Activated naive CD8-positive, alpha-beta T cell (primary cell): ENCODE measurements at regions not wholly inside any gene's neighbourhood (a gene's known extent, or its start where the extent isn't known, plus 50 kb on each side); places are given as distances from the start of the nearest gene placed in this dataset.

ENCODE experiments used
- H3K27ac Mint-ChIP-seq: one replicate; pipeline ENCODE4 v1.8.0; 2021; ENCODE audit warnings: mixed read lengths
- H3K27me3 Mint-ChIP-seq: one replicate; pipeline ENCODE4 v1.8.0; 2021; ENCODE audit warnings: mixed read lengths
- H3K36me3 Mint-ChIP-seq: one replicate; pipeline ENCODE4 v1.8.0; 2021; ENCODE audit warnings: mixed read lengths
- H3K4me1 Mint-ChIP-seq: one replicate; pipeline ENCODE4 v1.8.0; 2021; ENCODE audit warnings: low read depth, mixed read lengths
- H3K4me3 Mint-ChIP-seq: one replicate; pipeline ENCODE4 v1.8.0; 2021; ENCODE audit warnings: mild to moderate bottlenecking, mixed read lengths
- H3K9me3 Mint-ChIP-seq: one replicate; pipeline ENCODE4 v1.8.0; 2021; ENCODE audit warnings: low read depth, mixed read lengths

- peaks cover 3% of the 10 kb centered on the region for H3K4me1 Mint-ChIP-seq
- H3K4me3 Mint-ChIP-seq = no peak overlapping the region
- no peaks in the 10 kb centered on the region for H3K36me3 Mint-ChIP-seq
- H3K9me3 Mint-ChIP-seq = no peaks in the 10 kb centered on the region
- H3K27me3 Mint-ChIP-seq = peaks cover 2% of the 10 kb centered on the region
- H3K27ac Mint-ChIP-seq = no peak overlapping the region
Measured at GRCh38 chr4:128528793-128529553, 241.4 kb upstream of the PGRMC2 start.

GRCh38 chr4:128527946-128528576 lies 240.4 kb upstream of the PGRMC2 start:
- Mint-ChIP-seq H3K27me3 (peaks cover 2% of the 10 kb centered on the region), H3K36me3 (no peaks in the 10 kb centered on the region), H3K4me3 (no peak overlapping the region), H3K4me1 (peaks cover 3% of the 10 kb centered on the region), H3K9me3 (no peaks in the 10 kb centered on the region), H3K27ac (no peak overlapping the region)

- peaks cover 3% of the 10 kb centered on the region for H3K4me1 Mint-ChIP-seq
- H3K27ac Mint-ChIP-seq = no peak overlapping the region
- H3K9me3 Mint-ChIP-seq = no peaks in the 10 kb centered on the region
- no peak overlapping the region for H3K4me3 Mint-ChIP-seq
- H3K36me3 Mint-ChIP-seq = no peaks in the 10 kb centered on the region
- peaks cover 2% of the 10 kb centered on the region for H3K27me3 Mint-ChIP-seq
Measured at GRCh38 chr4:128527351-128527750, 239.7 kb upstream of the PGRMC2 start.

DNA sequence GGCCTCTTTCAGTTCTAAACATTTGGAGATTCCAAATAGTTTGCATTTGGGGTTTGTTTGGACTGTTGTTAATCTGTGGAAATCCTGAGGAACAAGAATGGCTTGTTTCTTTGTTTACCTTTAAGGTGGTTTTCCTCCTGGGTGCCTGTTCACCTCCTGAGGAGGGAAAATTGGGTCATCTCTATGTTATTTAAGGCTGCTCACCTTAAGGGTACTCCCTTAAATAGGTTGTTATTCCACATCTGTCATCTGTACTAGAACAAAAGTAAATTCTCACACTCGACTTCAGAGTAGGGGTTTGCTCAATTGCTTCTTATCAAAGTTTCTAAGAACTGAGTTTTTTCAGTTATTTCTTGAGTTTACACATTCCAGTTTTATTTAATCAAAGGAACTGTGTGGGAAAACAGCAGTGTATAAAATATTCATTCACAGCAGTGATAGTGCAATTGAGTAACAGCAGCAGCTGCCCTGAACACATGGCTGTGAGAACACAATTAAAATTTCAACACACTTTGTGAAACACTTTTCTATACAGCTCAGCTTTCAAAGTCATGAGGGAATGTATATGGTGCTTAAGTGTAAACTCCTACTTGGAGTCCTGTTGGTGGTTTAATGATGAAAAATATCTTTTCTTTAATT lies 238.5 kb upstream of the PGRMC2 start:
- no peaks in the 10 kb centered on the region for H3K36me3 Mint-ChIP-seq
- H3K27me3 Mint-ChIP-seq = peaks cover 3% of the 10 kb centered on the region
- H3K27ac Mint-ChIP-seq = no peak overlapping the region
- H3K4me1 Mint-ChIP-seq = peaks cover 3% of the 10 kb centered on the region
- no peaks in the 10 kb centered on the region for H3K9me3 Mint-ChIP-seq
- no peak overlapping the region for H3K4me3 Mint-ChIP-seq

- no peaks in the 10 kb centered on the region for H3K36me3 Mint-ChIP-seq
- H3K4me1 Mint-ChIP-seq = peaks cover 3% of the 10 kb centered on the region
- peaks cover 5% of the 10 kb centered on the region for H3K27me3 Mint-ChIP-seq
- H3K4me3 Mint-ChIP-seq = no peak overlapping the region
- no peaks in the 10 kb centered on the region for H3K9me3 Mint-ChIP-seq
- H3K27ac Mint-ChIP-seq = no peak overlapping the region
Measured at GRCh38 chr4:128525387-128525786, 237.8 kb upstream of the PGRMC2 start.

DNA sequence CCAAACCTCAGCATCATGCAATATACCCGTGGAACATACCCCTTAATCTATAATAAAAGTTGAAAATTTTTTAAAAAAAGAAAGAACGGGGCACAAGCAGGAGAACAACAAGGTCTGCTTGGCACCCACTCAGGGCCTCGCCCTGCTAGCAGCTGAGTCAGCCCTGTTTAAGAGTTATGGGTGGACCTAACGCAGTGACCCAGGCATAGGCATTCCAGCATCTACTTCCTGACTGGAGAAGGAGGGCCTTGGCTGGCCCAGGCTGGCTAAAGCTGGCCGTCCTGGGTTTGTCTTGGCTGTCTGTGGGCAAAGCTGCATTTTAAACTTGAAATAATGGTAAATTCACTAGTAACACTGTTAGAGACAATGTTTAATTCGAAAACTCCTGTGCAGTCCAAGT lies 236.7 kb upstream of the PGRMC2 start:
- Mint-ChIP-seq H3K4me1 (peaks cover 3% of the 10 kb centered on the region), H3K27ac (no peak overlapping the region), H3K4me3 (no peak overlapping the region), H3K27me3 (peaks cover 5% of the 10 kb centered on the region), H3K36me3 (no peaks in the 10 kb centered on the region), H3K9me3 (no peaks in the 10 kb centered on the region)

- H3K9me3 Mint-ChIP-seq = no peaks in the 10 kb centered on the region
- H3K4me1 Mint-ChIP-seq = peaks cover 5% of the 10 kb centered on the region
- H3K27me3 Mint-ChIP-seq = peaks cover 5% of the 10 kb centered on the region
- no peak overlapping the region for H3K27ac Mint-ChIP-seq
- H3K4me3 Mint-ChIP-seq = no peak overlapping the region
- no peaks in the 10 kb centered on the region for H3K36me3 Mint-ChIP-seq
Measured at GRCh38 chr4:128521648-128522111, 234.1 kb upstream of the PGRMC2 start.

GRCh38 chr4:128521156-128521555 lies 233.5 kb upstream of the PGRMC2 start:
- no peak overlapping the region for H3K4me3 Mint-ChIP-seq
- H3K36me3 Mint-ChIP-seq = no peaks in the 10 kb centered on the region

GRCh38 chr4:128519163-128519830 lies 231.7 kb upstream of the PGRMC2 start:
- H3K4me3 Mint-ChIP-seq = no peak overlapping the region
- H3K27ac Mint-ChIP-seq = no peak overlapping the region
- peaks cover 3% of the 10 kb centered on the region for H3K27me3 Mint-ChIP-seq
- no peaks in the 10 kb centered on the region for H3K36me3 Mint-ChIP-seq
- H3K4me1 Mint-ChIP-seq = peaks cover 5% of the 10 kb centered on the region
- no peaks in the 10 kb centered on the region for H3K9me3 Mint-ChIP-seq

More at GRCh38 chr4:128521156-128521555, 233.5 kb upstream of the PGRMC2 start:
- Mint-ChIP-seq H3K27me3 (peaks cover 5% of the 10 kb centered on the region), H3K4me1 (peaks cover 5% of the 10 kb centered on the region), H3K27ac (no peak overlapping the region), H3K9me3 (no peaks in the 10 kb centered on the region)

GRCh38 chr4:128517739-128518510 lies 230.3 kb upstream of the PGRMC2 start:
- Mint-ChIP-seq H3K36me3 (no peaks in the 10 kb centered on the region), H3K9me3 (no peaks in the 10 kb centered on the region), H3K4me1 (peaks cover 15% of the 10 kb centered on the region), H3K27ac (peak overlapping the region; percentile 12), H3K4me3 (no peak overlapping the region), H3K27me3 (peaks cover 3% of the 10 kb centered on the region)

DNA sequence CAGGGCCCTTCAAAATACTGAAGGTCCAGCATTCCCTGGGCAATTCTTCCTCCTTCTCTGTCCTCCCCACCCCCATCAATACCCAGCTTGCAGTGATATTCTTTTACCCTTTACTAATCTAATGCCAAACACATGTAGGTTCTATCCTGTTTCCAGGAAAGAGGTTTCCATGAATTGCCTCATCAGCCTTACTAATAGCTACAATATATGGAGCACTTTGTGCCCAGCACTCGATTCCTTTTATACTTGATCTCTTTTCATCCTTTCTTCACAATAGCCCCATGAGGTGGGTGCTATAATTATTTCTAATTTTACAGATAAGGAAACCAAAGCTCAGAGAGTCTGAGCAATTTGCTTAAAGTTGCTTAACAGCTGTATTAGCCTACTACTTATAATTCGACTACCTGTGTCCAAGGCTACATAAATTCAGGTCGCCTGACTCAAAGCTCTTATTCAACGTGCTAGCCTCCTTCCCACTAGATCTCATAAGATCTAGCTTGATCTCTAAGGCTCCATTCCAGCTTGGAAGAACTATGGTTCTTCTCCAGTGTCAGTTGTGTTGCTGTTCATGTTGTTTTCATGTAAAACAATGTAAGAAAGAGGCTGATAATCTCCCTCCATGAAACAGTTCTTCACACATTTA lies 229.6 kb upstream of the PGRMC2 start:
- no peak overlapping the region for H3K4me3 Mint-ChIP-seq
- no peaks in the 10 kb centered on the region for H3K36me3 Mint-ChIP-seq
- peak overlapping the region; percentile 12 for H3K27ac Mint-ChIP-seq
- peaks cover 16% of the 10 kb centered on the region for H3K4me1 Mint-ChIP-seq
- peaks cover 3% of the 10 kb centered on the region for H3K27me3 Mint-ChIP-seq
- no peaks in the 10 kb centered on the region for H3K9me3 Mint-ChIP-seq

GRCh38 chr4:128516301-128516969 lies 228.8 kb upstream of the PGRMC2 start:
- H3K9me3 Mint-ChIP-seq = no peaks in the 10 kb centered on the region
- H3K27ac Mint-ChIP-seq = no peak overlapping the region
- peaks cover 16% of the 10 kb centered on the region for H3K4me1 Mint-ChIP-seq
- H3K27me3 Mint-ChIP-seq = peaks cover 2% of the 10 kb centered on the region
- H3K4me3 Mint-ChIP-seq = no peak overlapping the region
- no peaks in the 10 kb centered on the region for H3K36me3 Mint-ChIP-seq

GRCh38 chr4:128513664-128514484 lies 226.3 kb upstream of the PGRMC2 start:
- H3K27me3 Mint-ChIP-seq = no peaks in the 10 kb centered on the region
- H3K9me3 Mint-ChIP-seq = no peaks in the 10 kb centered on the region
- peak overlapping the region; percentile 82 for H3K27ac Mint-ChIP-seq
- peaks cover 16% of the 10 kb centered on the region for H3K4me1 Mint-ChIP-seq
- H3K36me3 Mint-ChIP-seq = peaks cover 3% of the 10 kb centered on the region
- H3K4me3 Mint-ChIP-seq = peak overlapping the region; percentile 54
